GM19452 (cell line): ENCODE measurements at regions not wholly inside any gene's neighbourhood (a gene's known extent, or its start where the extent isn't known, plus 50 kb on each side); places are given as distances from the start of the nearest gene placed in this dataset.

Experiments used
- ATAC-seq: cut with Tn5 transposase; IDR thresholded peaks from one replicate; pipeline ENCODE4 v1.9.1; 2021; ENCODE audit not compliant: unreplicated experiment

DNA sequence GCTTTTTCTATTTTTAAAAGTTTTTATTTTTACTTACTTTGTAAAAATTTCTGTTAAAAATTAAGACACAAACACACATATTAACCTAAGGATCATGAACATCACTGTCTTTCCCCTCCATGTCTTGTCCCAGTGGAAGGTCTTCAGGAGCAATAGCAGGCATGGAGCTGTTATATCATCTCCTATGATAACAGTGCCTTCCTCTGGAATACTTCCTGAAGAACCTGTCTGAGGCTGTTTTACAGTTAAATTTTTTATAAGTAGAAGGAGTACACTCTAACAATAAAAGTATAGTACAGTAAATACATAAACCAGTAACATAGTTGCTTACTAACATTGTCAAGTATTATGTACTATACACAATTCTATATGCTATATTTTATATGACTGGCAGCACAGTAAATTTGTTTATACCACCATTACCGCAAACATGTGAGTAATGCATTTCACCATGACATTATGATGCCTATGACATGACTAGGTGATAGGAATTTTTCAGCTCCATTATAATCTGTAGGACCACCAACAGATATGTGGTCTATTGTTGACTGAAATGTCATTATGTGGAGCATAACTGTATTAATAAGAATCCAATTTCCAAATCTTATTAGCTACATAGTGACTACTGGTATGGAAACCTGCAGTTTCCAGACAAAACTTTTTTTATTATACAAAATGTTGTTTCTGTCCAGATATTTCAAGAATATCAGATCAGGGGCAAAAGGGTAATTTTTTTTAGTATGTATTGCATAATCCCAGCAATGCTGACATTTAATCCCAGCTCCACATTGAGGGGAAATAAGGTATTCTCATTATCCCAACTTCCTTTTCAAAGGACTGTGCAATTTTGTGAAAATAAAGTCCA lies 337.2 kb upstream of the SLC39A10 start:
- no peak for ATAC-seq

DNA sequence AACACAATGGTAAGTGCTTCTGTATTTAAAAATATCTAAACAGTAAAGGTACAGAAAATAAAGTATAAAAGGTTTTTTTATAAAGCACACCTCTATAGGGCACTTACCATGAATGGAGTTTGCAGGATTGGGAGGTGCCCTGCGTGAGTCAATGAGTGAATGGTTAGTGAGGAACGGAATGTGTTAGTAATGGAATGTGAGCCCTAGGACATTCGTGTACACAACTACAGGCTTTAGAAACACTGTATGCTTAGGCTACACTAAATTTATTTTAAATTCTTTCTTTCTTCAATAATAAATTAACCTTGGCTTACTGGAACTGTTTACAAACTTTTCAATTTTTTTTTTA lies 337.9 kb upstream of the SLC39A10 start:
- ATAC-seq, result no peak

DNA sequence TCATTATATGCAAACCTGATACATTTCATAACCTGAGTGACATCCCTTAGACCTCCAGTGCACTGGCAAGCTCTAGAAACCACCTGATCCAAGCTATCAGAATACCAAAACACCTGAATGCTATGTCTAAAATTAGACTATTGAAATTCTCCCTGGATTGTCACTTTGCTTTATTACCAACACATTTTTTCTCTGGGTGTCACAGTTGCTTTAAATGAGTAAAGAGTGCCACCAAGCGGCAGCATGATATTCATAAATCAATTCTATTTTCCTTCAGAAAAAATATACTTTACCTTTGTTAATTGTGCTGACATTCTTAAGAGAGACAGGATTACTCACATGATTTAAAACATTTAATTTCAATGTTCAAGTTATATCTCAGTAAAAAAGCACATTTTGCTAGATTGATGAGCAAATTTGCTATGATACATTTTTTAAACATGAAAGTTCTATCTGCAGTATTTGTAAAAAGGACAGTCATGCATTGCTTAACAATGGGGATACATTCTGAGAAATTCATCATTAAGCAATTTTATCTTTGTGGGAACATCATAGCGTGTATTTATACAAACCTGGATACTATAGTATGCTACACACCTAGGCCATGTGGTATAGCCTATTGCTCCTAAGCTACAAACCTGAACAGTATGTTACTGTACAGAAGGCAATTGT lies 338.4 kb upstream of the SLC39A10 start:
- ATAC-seq, result no peak

DNA sequence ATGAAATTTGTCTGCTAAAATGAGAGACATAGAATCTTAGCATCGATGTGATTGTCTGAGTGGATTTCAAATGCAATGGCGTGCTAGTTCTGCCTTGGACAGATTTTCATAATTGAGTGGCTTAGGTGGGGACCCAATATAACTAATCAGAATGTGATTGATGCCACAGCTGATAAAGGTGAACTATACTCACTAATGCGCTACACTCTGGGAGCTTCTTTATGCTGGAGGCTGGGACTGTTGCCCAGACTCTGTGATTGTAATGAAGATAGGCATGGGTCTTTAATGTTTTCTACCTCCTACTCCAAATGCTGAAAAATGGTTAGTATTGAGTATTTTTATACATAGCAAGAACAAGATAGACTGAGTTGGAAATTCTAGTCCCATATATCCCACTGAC lies 339.5 kb upstream of the SLC39A10 start:
- ATAC-seq, result no peak

DNA sequence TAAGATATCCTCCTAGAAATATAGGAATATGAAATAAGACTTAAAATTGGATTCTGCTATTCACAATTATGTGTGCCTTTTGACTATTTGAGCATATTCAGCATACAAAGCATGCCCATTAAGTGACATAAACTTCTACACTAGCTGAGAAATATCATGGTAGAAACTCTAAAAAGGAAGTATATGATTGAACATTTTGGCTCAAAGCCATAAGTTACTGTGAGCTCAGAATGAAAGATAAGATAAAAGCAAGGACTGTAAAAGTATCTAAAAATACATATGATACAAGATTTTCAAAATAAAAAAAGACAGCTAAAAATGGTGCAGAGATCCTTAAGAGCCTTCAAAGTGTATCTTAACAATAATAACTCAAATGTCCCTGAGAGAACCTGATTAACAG lies 340.5 kb upstream of the SLC39A10 start:
- ATAC-seq, result no peak

DNA sequence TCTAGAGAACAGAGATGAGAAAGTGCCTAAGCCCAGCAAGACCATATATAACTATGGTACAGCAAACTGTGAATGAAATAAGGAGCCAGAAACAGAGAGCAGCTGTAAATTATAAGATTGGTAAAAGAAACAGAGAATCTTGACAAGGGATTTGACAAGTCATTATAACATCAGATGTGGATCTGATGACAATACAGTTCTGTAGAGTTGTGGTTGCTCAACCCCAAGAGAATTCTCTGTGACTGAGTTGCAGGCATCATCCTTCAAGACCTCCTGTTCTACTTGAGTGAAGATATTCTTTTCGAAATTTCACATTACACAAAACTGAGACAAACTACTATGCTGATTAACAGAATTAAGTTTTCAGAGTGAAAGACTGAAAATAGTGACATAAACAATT lies 343.1 kb upstream of the SLC39A10 start:
- ATAC-seq, result peak; percentile 62

DNA sequence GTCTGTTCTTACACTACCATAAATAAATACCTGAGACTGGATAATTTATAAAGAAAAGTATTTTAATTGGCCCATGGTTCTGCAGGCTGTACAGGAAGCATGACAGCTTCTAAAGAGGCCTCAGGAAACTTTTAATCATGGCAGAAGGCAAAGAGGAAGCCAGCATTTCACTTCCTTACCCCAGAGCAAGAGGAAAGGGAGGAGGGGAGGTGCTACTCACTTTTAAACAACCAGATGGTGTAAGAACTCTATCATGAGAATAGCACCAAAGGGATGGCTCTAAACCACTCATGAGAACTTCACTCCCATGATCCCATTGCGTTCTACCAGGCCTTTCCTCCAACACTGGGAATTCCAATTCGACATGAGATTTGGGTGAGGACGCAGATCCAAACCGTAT lies 344.4 kb upstream of the SLC39A10 start:
- no peak for ATAC-seq

DNA sequence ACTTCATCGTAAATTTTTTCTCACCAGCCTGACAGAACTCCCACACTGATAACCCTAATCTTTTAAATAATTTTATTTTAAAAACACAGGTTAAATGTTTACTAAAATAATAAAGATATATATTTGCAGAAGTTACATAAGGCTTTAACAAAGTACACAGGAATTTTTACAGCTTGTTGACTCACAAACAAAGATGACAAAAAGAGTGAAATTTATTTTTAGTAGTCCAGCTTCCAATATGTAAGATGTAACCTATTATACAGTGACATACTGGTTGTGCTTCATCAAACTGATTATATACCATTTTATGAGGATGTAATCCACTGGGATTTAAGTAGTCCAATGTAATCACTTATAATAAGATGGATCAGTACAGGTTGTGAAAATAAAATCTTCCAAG lies 348.9 kb upstream of the SLC39A10 start:
- no peak for ATAC-seq

DNA sequence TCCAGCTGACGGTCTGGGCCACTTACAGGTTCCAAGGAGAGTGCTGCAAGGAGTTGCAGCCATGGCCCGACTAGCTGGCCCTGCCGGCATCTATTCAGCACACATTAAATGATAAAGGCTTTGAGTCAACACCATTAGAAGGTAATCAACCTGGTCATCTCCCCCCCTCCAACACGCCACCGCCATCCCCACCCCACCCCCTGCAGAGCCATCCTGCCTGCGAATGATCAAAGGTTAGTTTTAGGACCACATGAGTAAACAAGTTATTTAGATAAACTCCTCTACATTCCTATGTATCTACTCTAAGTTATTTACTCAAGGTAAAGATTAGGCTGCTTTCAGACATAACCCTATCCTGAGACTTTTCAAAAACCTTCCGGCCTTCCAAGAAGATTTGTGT lies 349.3 kb upstream of the SLC39A10 start:
- ATAC-seq, result no peak

DNA sequence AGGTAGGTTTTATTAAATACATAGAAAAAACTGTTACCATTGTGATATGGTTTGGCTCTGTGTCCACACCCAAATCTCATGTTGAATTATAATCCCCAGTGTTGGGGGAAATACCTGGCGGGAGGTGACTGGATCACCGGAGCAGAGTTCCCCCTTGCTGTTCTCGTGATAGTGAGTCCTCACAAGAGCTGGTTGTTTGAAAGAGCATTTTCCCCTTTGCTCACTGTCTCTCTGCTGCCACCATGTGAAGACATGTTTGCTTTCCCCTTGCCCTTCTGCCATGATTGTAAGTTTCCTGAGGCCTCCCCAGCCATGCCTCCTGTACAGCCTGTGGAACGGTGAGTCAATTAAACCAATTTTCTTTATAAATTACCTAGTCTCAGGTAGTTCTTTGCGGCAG lies 352.7 kb upstream of the SLC39A10 start:
- ATAC-seq, result no peak

DNA sequence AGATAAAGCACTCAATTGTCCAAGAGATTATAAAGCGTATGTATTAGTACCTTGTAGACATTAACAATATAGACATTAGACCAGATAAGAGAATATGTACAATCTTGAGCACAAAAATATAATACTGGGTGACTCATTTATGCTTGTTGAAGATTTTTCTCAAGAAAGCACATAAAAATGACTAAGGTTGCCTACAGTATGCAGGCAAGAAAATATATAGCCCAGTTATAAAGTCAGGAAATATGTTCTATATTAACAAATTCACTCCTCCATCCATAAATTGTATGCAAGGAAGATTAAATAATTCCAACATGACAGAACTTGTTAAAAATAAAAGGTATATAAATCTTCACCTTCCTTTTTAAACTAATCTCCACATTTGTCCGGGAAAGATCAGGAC lies 356.4 kb upstream of the SLC39A10 start:
- ATAC-seq, result no peak

DNA sequence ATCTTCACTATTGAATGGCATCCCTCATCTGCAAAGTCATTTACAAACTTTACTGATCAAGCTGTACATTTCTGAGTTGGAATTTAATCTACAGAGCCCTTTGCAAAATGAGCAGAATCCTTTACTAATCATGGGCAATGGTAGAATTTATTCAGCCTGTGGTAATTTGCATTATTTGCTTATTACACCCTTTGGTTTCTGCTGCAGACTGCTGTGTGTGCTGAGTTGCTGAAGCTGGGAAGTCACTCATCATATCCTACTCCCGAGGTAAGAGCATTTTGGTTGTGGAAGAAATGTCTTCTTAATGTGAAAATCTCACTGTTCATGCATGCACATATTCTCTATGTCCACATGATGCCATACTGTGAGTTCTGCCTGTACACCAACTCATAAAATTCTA lies 357.4 kb upstream of the SLC39A10 start:
- no peak for ATAC-seq

DNA sequence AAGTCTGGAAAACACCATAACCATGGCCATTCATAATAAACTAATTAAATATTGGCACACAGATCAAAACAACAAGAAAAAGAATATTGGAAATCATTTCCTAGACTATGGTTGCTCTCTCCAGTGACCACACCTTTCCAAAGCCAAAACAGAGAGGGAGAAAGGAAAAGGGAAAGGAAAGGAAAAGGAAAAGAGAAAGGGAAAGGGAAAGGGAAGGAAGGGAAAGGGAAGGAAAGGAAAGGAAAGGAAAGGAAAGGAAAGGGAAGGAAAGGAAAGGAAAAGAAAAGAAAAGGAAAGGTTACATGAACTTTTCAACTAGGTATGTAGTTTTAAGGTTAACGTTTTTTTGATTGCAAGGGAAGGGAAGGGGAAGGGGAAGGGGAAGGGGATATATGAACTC lies 360.5 kb upstream of the SLC39A10 start:
- ATAC-seq, result no peak

DNA sequence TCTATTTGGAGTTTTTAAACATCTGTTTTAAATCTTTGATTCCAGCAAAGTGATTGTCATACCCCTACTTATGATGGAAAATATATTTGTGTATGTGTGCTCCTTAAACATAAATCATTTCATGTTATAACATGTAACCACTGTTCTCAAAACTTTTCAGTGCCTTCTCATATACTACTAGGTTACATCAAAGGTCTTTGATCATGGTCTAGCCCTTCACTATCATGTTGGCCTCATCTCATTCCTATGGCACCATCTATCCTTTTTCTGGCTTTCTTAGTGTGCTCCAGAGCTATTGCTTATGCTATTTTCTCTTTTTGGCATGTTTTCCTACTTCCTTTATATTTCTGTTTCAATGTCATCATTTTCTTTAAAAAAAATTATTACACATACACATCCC lies 367.9 kb upstream of the SLC39A10 start:
- no peak for ATAC-seq

DNA sequence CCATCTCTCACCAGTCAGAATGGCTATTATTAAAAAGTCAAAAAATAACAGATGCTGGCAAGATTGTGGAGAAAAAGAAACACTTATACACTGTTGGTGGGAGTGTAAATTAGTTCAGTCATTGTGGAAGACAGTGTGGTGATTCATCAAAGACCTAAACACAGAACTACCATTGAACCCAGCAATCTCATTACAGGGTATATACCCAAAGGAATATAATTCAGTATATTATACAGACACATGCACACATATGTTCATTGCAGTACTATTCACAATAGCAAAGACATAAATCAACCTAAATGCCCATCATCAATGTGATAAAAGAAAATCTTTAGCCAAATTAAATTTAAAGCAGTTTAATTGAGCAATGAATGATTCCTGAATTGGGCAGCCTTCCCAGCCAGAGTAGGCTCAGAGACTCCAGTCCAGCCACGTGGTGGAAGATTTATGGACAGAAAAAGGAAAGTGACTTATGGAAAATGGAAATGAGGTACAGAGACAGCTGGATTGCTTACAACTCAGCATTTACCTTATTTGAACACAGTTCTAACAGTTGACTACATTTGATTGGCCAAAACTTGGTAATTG lies 377.1 kb upstream of the SLC39A10 start:
- no peak for ATAC-seq

DNA sequence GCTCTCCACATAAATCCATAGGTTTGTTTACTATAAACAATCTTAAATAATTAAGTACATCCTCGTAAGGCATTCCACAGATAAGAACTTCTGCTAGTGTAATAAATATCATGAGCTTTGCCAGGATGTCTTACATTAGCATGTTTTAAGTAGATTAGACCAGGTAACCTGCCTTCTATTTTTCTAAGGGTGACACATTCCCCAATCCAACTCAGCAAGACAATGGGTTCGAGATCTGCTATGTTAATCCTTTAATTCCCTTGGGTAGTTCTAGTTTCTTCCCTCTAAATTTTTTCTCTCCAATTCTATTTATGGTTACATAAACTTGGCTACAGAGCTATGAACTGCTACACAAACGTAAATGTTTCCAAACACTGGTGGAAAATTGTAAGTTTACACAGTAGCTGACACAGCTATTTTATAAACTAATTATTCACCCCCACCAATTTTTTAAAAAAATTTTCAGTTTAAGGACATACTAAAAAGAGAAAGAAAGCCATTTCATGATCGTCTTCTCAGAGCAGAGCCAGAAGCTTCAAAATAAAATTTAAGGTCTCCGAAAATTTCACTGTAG lies 386.5 kb upstream of the SLC39A10 start:
- ATAC-seq, result no peak

DNA sequence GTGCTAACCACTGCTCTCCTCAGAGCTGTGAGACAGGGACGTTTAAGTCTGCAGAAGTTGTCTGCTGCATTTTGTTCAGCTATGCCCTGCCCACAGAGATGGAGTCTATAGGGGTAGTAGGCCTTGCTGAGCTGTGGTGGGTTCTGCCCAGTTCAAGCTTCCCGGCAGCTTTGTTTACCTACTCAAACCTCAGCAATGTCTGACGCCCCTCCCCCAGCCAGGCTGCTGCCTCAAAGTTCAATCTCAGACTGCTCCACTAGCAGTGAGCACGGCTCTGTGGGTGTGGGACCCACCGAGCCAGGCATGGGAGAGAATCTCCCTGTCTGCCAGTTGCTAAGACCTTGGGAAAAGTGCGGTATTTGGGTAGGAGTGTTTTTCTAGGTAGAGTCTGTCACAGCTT lies 387.8 kb upstream of the SLC39A10 start:
- no peak for ATAC-seq

DNA sequence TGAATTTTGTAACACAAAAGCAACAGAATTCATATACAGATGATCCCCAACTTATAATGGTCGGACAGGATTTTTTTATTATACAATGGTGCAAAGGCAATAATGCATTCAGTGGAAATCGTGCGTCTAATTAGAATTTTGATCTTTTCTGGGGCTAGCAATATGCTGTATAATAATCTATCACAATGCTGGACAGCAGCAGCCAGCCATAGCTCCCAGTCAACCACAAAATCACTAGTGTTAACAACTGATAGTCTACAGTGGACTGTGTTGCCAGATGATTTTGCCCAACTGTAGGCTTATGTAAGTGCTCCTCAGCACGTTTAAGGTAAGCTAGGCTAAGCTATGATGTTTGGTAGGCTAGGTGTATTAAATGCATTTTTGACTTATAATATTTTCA lies 399.0 kb upstream of the SLC39A10 start:
- no peak for ATAC-seq

DNA sequence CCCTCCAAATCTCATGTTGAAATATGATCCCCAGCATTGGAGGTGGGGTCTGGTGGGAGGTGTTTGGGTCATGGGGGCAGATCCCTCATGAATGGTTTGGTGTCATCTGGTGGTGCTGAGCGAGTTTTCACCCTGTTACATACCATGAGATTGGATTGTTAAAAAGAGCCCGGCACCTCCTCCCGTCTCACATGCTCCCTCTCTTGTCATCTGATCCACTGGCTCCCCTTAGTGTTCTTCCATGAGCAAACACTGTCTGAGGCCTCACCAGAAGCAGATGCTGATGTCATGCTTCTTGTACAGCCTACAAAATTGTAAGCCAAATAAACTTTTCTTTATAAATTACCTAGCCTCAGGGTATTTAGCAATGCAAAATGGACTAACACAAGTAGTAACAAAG lies 405.0 kb upstream of the SLC39A10 start:
- ATAC-seq, result no peak

DNA sequence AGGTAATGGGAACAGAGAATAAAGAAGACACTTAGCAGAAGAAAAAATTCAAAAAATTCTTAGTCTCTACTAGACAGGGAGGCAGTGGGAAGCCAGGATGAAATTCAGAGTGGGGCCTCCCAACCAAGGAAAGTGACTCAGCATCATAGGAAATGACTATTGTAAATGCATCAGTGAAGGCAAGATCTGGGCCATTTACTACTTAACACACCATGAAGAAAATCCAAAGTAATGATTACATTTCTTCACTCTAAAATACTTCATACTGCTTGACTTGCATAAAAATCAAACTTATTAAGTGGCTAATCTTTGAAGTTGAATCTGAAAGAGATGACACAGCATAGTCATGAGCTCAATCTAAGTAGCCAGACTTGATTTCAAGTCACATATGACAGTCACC lies 405.8 kb upstream of the SLC39A10 start:
- no peak for ATAC-seq

DNA sequence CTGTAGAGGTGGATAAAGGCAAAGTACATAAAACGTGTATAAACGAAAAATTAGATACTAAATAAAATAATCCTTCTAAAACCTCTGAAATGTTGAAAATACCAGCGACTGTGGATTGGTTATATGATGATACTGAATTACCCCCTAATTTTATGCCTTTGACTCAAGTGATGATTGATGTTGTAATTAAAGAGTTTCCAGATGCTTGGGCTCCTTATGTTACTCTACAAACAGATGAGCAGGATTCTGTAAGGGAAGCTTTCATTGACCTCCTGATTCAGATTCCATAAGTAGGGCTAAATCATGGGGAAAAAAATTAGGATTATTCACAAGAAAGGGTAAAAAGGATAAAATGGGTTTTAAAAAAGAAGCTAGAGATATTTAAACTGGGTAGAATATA lies 418.2 kb upstream of the SLC39A10 start:
- ATAC-seq, result no peak

DNA sequence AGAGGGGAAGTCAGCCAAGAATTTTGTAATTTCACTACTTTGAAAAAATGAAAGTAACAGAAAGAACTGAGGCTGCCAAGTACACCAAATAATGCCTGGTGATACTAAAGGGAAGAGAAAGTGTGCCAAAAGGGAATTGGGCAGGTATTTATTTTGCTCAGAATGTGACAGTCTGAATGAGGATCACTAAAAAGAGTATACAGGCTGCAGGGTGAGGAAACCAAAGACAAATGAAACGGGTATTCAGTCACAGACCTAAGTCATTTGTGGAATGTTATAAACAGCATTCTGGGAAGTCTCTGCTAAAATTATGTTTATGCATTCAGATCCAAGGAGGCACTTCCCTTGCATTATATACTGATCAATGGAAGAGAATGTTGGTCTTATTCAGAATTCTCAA lies 418.6 kb upstream of the SLC39A10 start:
- ATAC-seq, result no peak
